ENCODE measurements at regions not wholly inside any gene's neighbourhood (a gene's known extent, or its start where the extent isn't known, plus 50 kb on each side); places are given as distances from the start of the nearest gene placed in this dataset.

GRCh38 chr13:63999614-64000305 lies 2584.1 kb upstream of the PCDH20 start:
- in situ Hi-C loops (cut with MboI; ENCODE audit: low sequenced_read_pairs), result no loop called here
- ATAC-seq (ENCODE audit: low read depth), result no peak
- POLR2A ChIA-PET (ENCODE audit: unreplicated experiment), result no interaction called here

More at GRCh38 chr13:63999614-64000305, 2584.1 kb upstream of the PCDH20 start:
- Histone ChIP-seq H2AFZ (replicated peaks; ENCODE audit: low read length, poor library complexity) (no peak overlapping the region), H4K20me1 (ENCODE audit: insufficient read depth, low read length) (no peaks in the 10 kb centered on the region), H3K4me3 (ENCODE audit: insufficient read depth, low read depth, low read length) (no peak overlapping the region), H4K5ac (ENCODE audit: low read depth, low read length) (no peak overlapping the region), H3K18ac (ENCODE audit: low read depth, low read length) (no peak overlapping the region), H3K14ac (replicated peaks; ENCODE audit: low read depth, low read length) (no peak overlapping the region), H2AK5ac (ENCODE audit: low read depth, low read length) (no peak overlapping the region), H3K27me3 (ENCODE audit: control insufficient read depth, insufficient read depth, low read length) (no peaks in the 10 kb centered on the region), H3K4me1 (ENCODE audit: control insufficient read depth, insufficient read depth, low read length) (no peaks in the 10 kb centered on the region), H2BK15ac (ENCODE audit: low read depth, low read length) (no peak overlapping the region), H4K91ac (ENCODE audit: insufficient read depth, low read depth, low read length) (no peak overlapping the region), H3K4ac (ENCODE audit: low read depth, low read length) (no peak overlapping the region), H3K27ac (ENCODE audit: insufficient read depth, low read length) (no peak overlapping the region), H2AK9ac (replicated peaks; ENCODE audit: low read depth, low read length, poor library complexity) (no peak overlapping the region), H2BK120ac (ENCODE audit: low read depth, low read length) (no peak overlapping the region), H4K8ac (ENCODE audit: low read depth in 2 of 2, low read length in 2 of 2) (no peak overlapping the region), H3K9me3 (ENCODE audit: control insufficient read depth, insufficient read depth, low read length) (no peaks in the 10 kb centered on the region), H3K23ac (ENCODE audit: low read depth, low read length) (no peak overlapping the region), H3K36me3 (ENCODE audit: control insufficient read depth, insufficient read depth, low read length) (no peaks in the 10 kb centered on the region), H3K9me1 (ENCODE audit: insufficient read depth, low read length) (no peaks in the 10 kb centered on the region), H2BK20ac (ENCODE audit: low read depth, low read length) (no peak overlapping the region), H2BK5ac (ENCODE audit: low read depth, low read length, poor library complexity, severe bottlenecking) (no peak overlapping the region), H3K56ac (ENCODE audit: extremely low read depth, insufficient read depth, low read length) (no peak overlapping the region), H3K79me1 (ENCODE audit: low read depth in 1 of 2, low read length in 2 of 2) (no peaks in the 10 kb centered on the region), H3K9ac (ENCODE audit: low read depth, low read length) (no peak overlapping the region), H3K4me2 (ENCODE audit: low read depth, low read length) (no peak overlapping the region)
- CTCF ChIA-PET, result no interaction called here
- DNase-seq, result no peak
- no TSS peak for BruUV-seq (replicated peaks)
- no CpG with 5 or more reads among the region's 3 CpGs for WGBS, 2 experiments (ENCODE audit: extremely low coverage in 2 of 2, insufficient read length in 1 of 2)
- no peak for TF ChIP-seq BHLHE40 (IDR thresholded peaks at IDR 0.05; ENCODE audit: low read depth, low read length)
- TF ChIP-seq RFX5 (IDR thresholded peaks at IDR 0.05; ENCODE audit: low read depth, low read length), result no peak
- no peak for TF ChIP-seq CTCF (conservative IDR thresholded peaks at IDR 0.05; ENCODE audit: low read depth, low read length)
- no peak for TF ChIP-seq RCOR1 (IDR thresholded peaks at IDR 0.05; ENCODE audit: insufficient replicate concordance, low read length)
- TF ChIP-seq ELK1 (IDR thresholded peaks at IDR 0.05; ENCODE audit: borderline replicate concordance, low read depth, low read length), result no peak
- no peak for TF ChIP-seq SMC3 (IDR thresholded peaks at IDR 0.05; ENCODE audit: low read depth, low read length)
- no peak for TF ChIP-seq RAD21 (IDR thresholded peaks at IDR 0.05; ENCODE audit: low read length)
- TF ChIP-seq MAZ (IDR thresholded peaks at IDR 0.05; ENCODE audit: borderline replicate concordance, low read depth, low read length), result no peak
- no peak for TF ChIP-seq FOS (IDR thresholded peaks at IDR 0.05; ENCODE audit: low read depth, low read length)
- TF ChIP-seq CEBPB (IDR thresholded peaks at IDR 0.05; ENCODE audit: low read depth, low read length), result no peak
- no peak for TF ChIP-seq USF2 (IDR thresholded peaks at IDR 0.05; ENCODE audit: low read depth, low read length)
- no peak for TF ChIP-seq MAFK (IDR thresholded peaks at IDR 0.05; ENCODE audit: low read depth, low read length)
- TF ChIP-seq MXI1 (IDR thresholded peaks at IDR 0.05; ENCODE audit: borderline replicate concordance, low read depth, low read length), result no peak
- no peak for TF ChIP-seq CHD1 (IDR thresholded peaks at IDR 0.05; ENCODE audit: low read depth, low read length)
- no peak for TF ChIP-seq POLR2A (IDR thresholded peaks at IDR 0.05; ENCODE audit: low read depth, low read length)
- no peak for TF ChIP-seq NFE2L2 (IDR thresholded peaks at IDR 0.05; ENCODE audit: low read depth, low read length)
- dilution Hi-C loops (cut with HindIII; ENCODE audit: low sequenced_read_pairs, unreplicated experiment) (no loop called here), intact Hi-C loops (cut with micrococcal nuclease) (no loop called here)
